GM06990 (cell line): ENCODE measurements at regions not wholly inside any gene's neighbourhood (a gene's known extent, or its start where the extent isn't known, plus 50 kb on each side); places are given as distances from the start of the nearest gene placed in this dataset.

ENCODE experiments used
- DNase-seq: peaks from one replicate; pipeline ENCODE4 v3.0.0-alpha.2; 2011; ENCODE audit not compliant: insufficient read length; ENCODE audit errors: extremely low read depth
- H3K27me3 ChIP-seq: replicated peaks from 2 replicates; pipeline ENCODE4 v1.6.0; 2011; ENCODE audit warnings: low read length; ENCODE audit not compliant: control insufficient read depth, insufficient read depth
- H3K36me3 ChIP-seq: 2 replicates; pipeline ENCODE4 v1.5.1; 2011; ENCODE audit warnings: low read length; ENCODE audit not compliant: control insufficient read depth, insufficient read depth
- H3K4me3 ChIP-seq: replicated peaks from 2 replicates; pipeline ENCODE4 v1.5.1; 2011; ENCODE audit warnings: low read depth, mild to moderate bottlenecking, control low read depth, low read length
- TF ChIP-seq, protein P1 (sequence below): IDR thresholded peaks from 2 replicates; pipeline ENCODE4 v1.5.1; 2011; ENCODE audit warnings: low read length, control low read depth, mild to moderate bottlenecking, inconsistent platforms; ENCODE audit not compliant: insufficient read depth, poor library complexity, severe bottlenecking

DNA sequence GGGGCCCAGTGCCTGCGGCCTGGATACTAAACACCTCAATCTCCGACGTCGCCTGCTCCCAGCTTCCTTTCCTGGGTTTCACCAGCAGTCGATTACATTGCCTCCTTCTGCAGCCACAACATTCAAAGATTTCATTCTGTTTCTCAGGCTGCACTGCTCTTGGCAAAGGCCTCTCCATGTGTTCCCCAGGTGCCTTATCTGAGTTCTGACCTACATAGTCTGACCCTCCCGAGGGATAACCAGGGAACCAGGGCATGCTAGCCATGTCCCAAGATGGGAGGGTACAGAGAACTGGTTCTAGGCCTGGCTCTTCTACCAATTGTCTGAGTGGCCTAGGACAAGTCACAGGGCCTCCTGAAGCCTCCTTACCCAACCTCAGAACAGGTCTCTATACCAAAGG lies 62.2 kb upstream of the ACSL1 start:
- Histone ChIP-seq H3K36me3 (no peaks in the 10 kb centered on the region), H3K4me3 (no peak overlapping the region), H3K27me3 (no peaks in the 10 kb centered on the region)
- TF ChIP-seq, protein P1, sequence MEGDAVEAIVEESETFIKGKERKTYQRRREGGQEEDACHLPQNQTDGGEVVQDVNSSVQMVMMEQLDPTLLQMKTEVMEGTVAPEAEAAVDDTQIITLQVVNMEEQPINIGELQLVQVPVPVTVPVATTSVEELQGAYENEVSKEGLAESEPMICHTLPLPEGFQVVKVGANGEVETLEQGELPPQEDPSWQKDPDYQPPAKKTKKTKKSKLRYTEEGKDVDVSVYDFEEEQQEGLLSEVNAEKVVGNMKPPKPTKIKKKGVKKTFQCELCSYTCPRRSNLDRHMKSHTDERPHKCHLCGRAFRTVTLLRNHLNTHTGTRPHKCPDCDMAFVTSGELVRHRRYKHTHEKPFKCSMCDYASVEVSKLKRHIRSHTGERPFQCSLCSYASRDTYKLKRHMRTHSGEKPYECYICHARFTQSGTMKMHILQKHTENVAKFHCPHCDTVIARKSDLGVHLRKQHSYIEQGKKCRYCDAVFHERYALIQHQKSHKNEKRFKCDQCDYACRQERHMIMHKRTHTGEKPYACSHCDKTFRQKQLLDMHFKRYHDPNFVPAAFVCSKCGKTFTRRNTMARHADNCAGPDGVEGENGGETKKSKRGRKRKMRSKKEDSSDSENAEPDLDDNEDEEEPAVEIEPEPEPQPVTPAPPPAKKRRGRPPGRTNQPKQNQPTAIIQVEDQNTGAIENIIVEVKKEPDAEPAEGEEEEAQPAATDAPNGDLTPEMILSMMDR = no peak
- no peak for DNase-seq

DNA sequence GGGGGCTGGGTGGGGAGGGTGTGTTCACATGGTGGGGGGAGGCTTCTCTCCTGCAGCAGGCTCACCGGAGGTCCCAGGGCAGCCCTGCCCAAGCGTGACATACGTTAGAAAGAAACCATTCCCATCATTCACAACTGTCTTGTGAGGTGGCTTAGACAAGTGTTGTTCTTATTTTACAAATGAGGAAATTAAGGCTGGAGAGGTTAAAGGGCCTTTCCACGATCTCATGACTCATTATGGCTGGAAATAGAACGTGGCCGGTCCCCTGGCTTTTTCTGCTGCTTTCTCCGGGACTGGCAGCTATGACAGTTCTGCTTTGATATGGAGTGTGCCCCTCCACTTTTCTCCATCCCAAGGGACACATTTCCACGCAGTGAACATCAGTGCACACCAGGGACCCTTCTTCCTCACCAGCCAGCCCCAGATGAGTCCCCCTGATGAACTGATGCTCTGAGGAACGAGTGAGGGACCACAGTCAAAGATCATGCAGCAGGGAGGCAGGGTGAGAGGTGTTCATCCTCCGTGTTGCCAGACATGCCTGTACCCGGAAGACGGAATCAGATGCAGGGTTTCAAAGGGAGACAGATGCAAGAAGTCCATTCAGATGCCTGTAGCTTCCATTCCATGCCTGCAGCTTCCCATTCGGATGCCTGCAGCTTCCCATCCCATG lies 64.0 kb upstream of the ACSL1 start:
- DNase-seq = no peak
- no peaks in the 10 kb centered on the region for H3K36me3 ChIP-seq
- TF ChIP-seq, protein P1 = no peak
- H3K4me3 ChIP-seq = no peak overlapping the region
- no peaks in the 10 kb centered on the region for H3K27me3 ChIP-seq

DNA sequence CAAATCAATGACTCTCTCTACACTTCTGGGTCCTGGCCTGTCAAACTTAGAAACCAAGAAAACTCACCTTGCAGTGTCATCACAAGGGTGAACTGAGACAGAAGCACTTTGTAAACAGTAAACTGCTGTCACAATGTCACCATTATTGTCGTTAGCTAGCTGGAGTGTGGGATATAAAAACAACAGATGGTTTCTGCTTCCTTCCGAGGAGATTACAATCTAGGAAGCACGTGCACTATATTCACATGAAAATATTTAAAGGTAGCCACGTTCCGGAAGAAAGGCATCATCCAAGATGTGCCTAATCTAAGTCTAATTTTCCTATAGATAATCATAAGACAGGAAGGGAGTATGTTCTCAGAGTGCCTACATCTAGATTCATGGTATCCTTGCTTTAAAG lies 64.7 kb upstream of the ACSL1 start:
- no peak for DNase-seq
- no peaks in the 10 kb centered on the region for H3K36me3 ChIP-seq
- no peaks in the 10 kb centered on the region for H3K27me3 ChIP-seq
- no peak overlapping the region for H3K4me3 ChIP-seq
- TF ChIP-seq, protein P1 = no peak

DNA sequence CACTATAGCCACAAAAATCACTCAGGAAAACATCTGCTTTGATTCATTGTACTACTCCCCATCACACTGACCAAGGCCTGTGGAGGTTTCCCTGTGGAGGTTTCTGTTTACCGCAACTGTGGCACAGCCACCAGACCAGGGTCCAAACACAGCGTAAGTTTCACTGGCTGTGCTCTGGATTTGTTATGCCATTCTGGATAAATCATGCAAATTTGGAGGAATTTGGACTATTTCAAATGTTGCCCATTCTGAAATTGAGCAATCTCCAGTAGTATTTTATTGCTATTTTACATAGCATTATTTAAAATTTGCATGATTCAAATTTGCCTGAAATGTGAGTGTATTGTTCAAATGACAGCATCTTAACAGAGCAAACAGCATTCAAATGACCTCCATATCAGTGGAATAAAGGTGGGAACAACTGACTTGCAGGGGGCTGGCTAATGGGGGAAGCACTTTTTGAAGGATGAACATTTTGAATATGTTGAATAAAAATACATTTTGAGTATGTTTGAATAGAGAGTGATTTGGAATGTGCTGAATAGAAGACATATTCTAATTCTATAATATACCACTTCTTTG lies 66.1 kb upstream of the ACSL1 start:
- TF ChIP-seq, protein P1 = no peak
- Histone ChIP-seq H3K36me3 (no peaks in the 10 kb centered on the region), H3K4me3 (no peak overlapping the region), H3K27me3 (no peaks in the 10 kb centered on the region)
- no peak for DNase-seq

DNA sequence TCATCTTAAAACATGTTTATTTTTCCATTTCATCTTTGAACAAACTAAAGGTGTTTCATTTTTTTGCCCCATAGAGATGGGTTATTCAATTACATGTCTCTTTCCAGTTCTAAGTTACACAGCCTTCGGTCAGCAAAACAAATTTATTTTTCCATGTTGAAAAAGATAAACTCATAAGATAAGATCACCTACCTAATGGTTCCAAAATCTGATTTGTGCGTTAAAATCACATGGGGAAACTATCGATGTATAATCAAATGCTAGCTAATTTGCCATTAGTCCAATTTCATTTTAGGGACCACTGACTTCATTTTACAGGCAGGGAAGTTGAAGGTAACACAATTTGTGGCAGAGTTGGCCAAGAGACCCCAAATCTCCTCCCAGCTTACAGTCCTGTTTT lies 67.2 kb upstream of the ACSL1 start:
- H3K27me3 ChIP-seq = no peaks in the 10 kb centered on the region
- H3K36me3 ChIP-seq = no peaks in the 10 kb centered on the region
- TF ChIP-seq, protein P1 = no peak
- H3K4me3 ChIP-seq = no peak overlapping the region
- no peak for DNase-seq
